GM19239 (cell line): ENCODE measurements at regions not wholly inside any gene's neighbourhood (a gene's known extent, or its start where the extent isn't known, plus 50 kb on each side); places are given as distances from the start of the nearest gene placed in this dataset.

Source experiments
- DNase-seq: peaks from one replicate; pipeline ENCODE4 v3.0.0; 2011; ENCODE audit warnings: low spot score; ENCODE audit not compliant: insufficient read length
- FAIRE-seq: peaks from 2 replicates; lab custom pipeline; 2011; peaks lifted over from hg19 to GRCh38; lab: Jason Lieb, UNC

GRCh38 chr2:239905884-239906654 lies 119.1 kb downstream of the NDUFA10 start:
- DNase-seq (no peak), FAIRE-seq (no peak)

DNA sequence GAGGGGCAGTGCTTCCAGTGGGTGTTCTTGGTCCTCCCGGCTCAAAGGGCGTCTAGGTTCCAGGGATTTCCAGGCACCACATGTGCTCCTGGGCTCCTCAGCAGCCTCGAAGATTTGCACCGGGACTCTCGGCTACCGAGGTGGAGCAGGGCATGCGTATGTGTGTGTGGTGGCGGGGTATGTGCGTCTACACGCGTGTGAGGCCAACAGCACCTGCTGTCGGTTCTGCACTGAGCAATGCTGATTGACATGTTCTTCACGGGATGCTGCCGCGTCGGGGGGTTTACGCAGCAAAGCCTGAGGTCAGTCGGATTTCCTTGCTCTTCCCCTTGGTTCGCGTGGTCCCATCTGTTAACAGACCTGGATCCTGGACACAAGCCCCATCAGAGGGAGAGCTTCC lies 119.8 kb downstream of the NDUFA10 start:
- FAIRE-seq: no peak

GRCh38 chr2:239904496-239904895 lies 120.6 kb downstream of the NDUFA10 start:
- DNase-seq (no peak), FAIRE-seq (no peak)

More for the DNA sequence above, 119.8 kb downstream of the NDUFA10 start:
- DNase-seq: no peak

DNA sequence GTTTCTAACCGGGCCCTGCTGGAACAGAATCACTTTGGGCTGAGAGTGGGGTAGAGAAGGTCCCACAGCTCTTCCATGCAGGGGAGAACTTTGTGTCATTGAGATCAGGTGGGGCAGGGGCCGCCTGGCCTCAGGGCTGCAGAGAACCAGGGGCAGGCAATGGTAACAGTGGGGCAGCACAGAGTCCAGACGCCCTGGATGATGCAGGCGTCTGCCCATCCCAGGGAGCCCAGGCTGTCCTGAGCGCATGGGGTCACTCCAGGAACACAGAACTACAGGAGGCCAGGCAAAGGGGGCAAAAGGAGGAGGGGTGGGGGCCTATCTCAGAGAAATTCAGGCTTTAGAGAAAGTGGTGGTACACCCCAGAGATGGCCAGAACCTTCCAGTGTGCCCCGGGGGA lies 121.3 kb downstream of the NDUFA10 start:
- DNase-seq: no peak
- FAIRE-seq: no peak

- no peak for DNase-seq
- FAIRE-seq: no peak
Observed at GRCh38 chr2:239903210-239903609, 121.9 kb downstream of the NDUFA10 start.

DNA sequence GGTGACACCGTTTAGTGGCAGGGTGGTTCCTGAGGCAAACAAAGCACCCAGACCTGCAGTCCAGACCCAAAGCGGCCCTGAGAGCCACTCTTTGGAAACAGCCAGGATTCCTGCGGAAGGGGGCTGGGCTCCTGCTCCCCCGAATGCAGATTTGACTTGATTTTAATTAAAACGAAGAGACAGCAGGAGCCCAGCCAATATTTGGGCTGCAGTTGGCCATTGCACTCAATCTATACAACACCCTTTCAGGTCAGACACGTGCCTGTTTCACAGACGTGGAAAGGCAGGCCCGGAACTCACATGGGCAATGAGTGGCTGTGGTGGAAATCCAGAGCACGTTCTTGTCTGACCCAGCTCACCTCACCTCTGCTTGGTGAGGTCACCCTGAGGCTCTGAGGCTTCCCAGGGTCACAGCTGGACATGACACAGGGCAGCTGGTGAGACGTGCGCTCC lies 122.4 kb downstream of the NDUFA10 start:
- DNase-seq: no peak
- FAIRE-seq: no peak

GRCh38 chr2:239898292-239898925 lies 126.7 kb downstream of the NDUFA10 start:
- FAIRE-seq (no peak), DNase-seq (no peak)

- no peak for FAIRE-seq
- no peak for DNase-seq
Observed at GRCh38 chr2:239897596-239898235, 127.4 kb downstream of the NDUFA10 start.

GRCh38 chr2:239896075-239896474 lies 129.1 kb downstream of the NDUFA10 start:
- FAIRE-seq (no peak), DNase-seq (no peak)

- no peak for DNase-seq
- no peak for FAIRE-seq
Observed at GRCh38 chr2:239895669-239896068, 129.5 kb downstream of the NDUFA10 start.

GRCh38 chr2:239895116-239895515 lies 130.0 kb downstream of the NDUFA10 start:
- no peak for FAIRE-seq
- no peak for DNase-seq

DNA sequence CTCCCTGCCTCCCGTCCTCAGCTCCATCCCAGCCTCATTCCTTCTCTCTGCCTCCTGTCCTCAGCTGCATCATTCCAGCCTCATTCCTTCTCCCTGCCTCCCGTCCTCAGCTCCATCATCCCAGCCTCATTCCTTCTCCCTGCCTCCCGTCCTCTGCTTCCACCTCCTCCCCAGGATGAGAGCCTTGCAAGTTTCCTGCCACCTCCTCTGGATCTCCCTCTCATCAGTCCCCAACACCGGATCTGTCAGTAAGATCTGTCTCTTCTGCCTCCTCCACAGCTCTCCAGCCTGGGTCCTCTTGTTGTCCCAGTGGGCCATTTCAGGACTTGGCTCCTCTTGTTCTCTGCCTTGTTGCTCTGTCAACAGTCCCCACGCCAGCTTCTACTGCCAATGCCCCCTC lies 130.9 kb downstream of the NDUFA10 start:
- DNase-seq: no peak
- FAIRE-seq: no peak

- FAIRE-seq (no peak), DNase-seq (no peak)
Observed at GRCh38 chr2:239893236-239893515, 132.0 kb downstream of the NDUFA10 start.

DNA sequence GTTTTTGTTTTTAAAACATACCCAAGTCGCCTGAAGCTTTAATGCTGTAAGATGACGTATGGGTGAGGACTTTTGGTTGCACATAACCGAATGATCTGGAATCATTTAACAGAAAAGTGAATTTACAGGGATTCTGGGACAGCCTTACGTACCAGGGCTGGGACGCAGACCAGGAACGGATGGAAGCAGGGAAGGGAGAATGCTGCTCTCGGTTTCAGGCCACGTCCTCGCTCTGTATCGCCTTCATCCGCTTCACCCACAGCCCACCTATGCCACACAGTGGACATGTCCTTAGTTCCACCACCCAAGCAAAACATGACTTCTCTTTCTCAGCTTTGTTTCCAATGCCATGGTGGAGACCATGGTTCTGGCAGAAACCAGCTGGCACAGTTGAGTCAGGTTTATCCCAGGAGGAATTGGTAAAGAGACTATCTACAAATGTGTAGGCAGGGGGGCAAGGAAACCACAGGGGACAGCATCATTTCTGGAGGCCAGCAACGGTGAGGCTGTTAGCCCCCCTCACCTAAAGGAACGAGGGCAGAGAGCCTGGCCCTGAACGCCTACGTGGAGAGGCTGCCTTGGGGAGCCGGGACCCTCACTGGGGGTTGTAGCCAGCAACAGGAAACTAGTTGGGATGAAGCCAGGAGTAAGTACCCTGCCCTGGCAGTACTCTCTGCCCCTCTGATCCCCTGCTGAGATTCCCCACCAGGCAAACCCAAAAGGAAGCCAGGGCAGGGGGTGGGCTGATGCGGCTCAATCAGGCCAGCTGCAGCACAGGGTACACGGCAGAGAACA lies 132.5 kb downstream of the NDUFA10 start:
- FAIRE-seq: no peak
- DNase-seq: no peak

- DNase-seq (no peak), FAIRE-seq (no peak)
Observed at GRCh38 chr2:239891698-239892097, 133.4 kb downstream of the NDUFA10 start.

GRCh38 chr2:239890206-239890746 lies 134.9 kb downstream of the NDUFA10 start:
- FAIRE-seq (no peak), DNase-seq (no peak)

GRCh38 chr2:239889641-239890121 lies 135.5 kb downstream of the NDUFA10 start:
- DNase-seq (no peak), FAIRE-seq (no peak)

DNA sequence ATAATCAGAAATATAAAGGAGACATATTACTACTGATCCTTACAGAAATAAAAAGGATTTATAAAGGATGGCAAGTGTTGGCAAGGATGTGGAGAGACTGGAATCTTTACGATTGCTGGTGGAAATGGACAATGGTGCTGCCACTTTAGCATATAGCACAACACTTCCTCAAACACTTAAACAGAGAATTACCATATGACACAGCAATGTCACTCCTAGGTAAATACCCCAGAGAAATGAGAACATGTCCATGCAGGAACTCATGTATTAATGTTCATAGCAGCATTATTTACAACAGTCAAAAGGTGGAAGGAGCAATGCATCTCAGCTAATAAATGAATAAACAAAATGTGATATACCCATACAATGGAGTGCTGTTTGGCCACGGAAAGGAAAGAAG lies 137.5 kb downstream of the NDUFA10 start:
- FAIRE-seq: no peak
- no peak for DNase-seq

- no peak for FAIRE-seq
- no peak for DNase-seq
Observed at GRCh38 chr2:239886781-239887180, 138.4 kb downstream of the NDUFA10 start.

DNA sequence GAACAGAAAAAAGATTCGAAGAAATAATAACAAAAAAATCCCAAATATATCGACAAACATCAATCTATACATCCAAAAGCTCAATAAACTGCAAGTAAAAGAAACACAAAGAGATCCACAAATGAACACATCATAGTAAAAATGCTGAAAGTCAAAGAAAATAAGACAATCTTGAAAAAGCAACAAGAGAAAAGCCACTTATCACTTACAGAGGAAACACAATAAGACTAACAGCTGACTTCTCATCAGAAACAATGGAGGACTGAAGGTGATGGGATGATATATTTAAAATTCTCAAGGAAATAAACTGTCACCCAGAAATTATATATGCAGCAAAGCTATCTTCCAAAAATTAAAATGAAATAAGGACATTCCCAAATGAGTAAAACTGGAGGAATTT lies 140.3 kb downstream of the NDUFA10 start:
- DNase-seq (no peak), FAIRE-seq (no peak)
